BJ (cell line): ENCODE measurements at regions not wholly inside any gene's neighbourhood (a gene's known extent, or its start where the extent isn't known, plus 50 kb on each side); places are given as distances from the start of the nearest gene placed in this dataset.

ENCODE experiments used
- CTCF ChIA-PET: fragments of 350-600 bp; formaldehyde crosslinking; extraction: SDS; loops from one replicate; lab custom pipeline; 2021; ENCODE audit warnings: antibody characterized with exemption, inconsistent platforms; lab: Yijun Ruan, JAX
- POLR2A ChIA-PET: fragments of 300-600 bp; sonication (Branson Sonifier 250); formaldehyde crosslinking; extraction: SDS; loops from one replicate; lab custom pipeline; 2021; ENCODE audit warnings: antibody characterized with exemption; lab: Charles Lee
- DNase-seq: peaks from one replicate; pipeline ENCODE4 v3.0.0-alpha.2; 2011; ENCODE audit warnings: low read depth
- H3K27me3 ChIP-seq: 2 replicates; pipeline ENCODE4 v1.6.0; 2011; ENCODE audit warnings: low read length; ENCODE audit not compliant: control insufficient read depth, insufficient read depth
- H3K36me3 ChIP-seq: 2 replicates; pipeline ENCODE4 v1.5.1; 2011; ENCODE audit warnings: low read length; ENCODE audit not compliant: control insufficient read depth, insufficient read depth
- H3K4me3 ChIP-seq: 2 replicates; pipeline ENCODE4 v1.5.1; 2011; ENCODE audit warnings: low read depth, mild to moderate bottlenecking, control low read depth, low read length
- CTCF ChIP-seq: IDR thresholded peaks from 2 replicates; pipeline ENCODE4 v1.5.1; 2011; ENCODE audit warnings: low read depth, mild to moderate bottlenecking, control low read depth, inconsistent platforms, low read length, moderate library complexity; ENCODE audit not compliant: insufficient read depth

DNA sequence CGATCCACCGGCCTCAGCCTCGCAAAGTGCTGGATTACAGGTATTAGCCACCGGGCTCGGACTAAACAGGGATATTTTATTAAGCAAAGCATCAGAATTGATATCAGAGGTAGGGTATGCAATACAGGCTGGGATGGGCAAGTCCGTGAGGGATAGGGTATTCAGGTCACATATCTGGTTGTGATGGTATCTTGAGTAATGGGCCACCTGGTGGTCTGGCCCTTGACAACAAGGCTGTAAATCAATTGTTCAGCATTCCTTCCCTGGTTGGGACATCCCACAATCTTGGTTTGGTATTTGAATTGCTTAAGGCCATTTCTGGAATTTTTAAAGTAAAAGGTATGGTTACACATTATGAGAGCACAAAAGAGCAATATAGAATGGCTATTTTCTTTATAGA, 1588.0 kb downstream of the SLITRK1 start:
- no peaks in the 10 kb centered on the region for H3K36me3 ChIP-seq
- no peak for TF ChIP-seq CTCF
- DNase-seq = no peak
- ChIA-PET POLR2A (no interaction called here), CTCF (no interaction called here)
- H3K27me3 ChIP-seq = no peaks in the 10 kb centered on the region
- H3K4me3 ChIP-seq = no peak overlapping the region

DNA sequence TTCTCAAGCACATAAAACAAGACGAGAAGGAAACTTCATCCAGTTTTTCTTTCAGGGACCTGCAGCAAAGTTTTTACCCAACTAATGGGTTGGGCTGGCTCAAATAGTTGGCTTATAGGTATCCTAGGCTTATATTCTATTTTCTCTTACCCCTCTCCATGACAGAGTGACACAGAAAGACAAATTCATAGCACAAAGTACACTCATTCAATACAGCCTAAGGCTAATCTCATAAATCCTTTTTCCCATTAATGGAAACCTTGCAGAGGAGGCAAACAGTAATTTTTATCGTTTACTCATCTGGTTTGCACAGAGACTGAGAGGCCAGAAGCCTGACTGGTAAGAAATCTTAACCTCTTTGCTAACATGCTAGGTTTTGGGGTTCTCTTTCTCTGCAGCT, 1589.9 kb downstream of the SLITRK1 start:
- no peak for DNase-seq
- CTCF ChIA-PET = no interaction called here
- POLR2A ChIA-PET = no interaction called here
- Histone ChIP-seq H3K27me3 (no peaks in the 10 kb centered on the region), H3K36me3 (no peaks in the 10 kb centered on the region), H3K4me3 (no peak overlapping the region)
- TF ChIP-seq CTCF = no peak

GRCh38 chr13:82291852-82292251, 1590.4 kb downstream of the SLITRK1 start:
- no peak for TF ChIP-seq CTCF
- ChIA-PET CTCF (no interaction called here), POLR2A (no interaction called here)
- no peaks in the 10 kb centered on the region for H3K36me3 ChIP-seq
- no peak overlapping the region for H3K4me3 ChIP-seq
- DNase-seq = no peak
- H3K27me3 ChIP-seq = no peaks in the 10 kb centered on the region

DNA sequence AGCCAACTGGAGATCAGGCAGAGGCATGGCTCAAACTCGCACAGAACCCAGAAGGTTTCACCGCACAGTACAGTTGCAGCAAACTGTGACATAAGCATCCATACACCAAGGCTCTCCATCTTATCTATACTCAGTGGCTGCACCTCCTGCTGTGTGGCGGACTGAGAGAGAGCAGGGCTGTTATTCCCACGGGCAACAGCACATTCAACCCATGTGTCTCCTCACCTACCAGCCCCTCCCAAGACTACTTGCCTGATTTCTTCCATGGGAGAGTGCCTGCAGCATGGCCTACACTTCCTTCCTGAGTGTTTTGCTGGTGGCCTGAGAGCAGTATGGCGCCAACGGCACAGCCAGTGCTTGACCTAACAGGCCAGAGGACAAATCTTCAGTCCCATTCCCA, 1606.6 kb downstream of the SLITRK1 start:
- no peak overlapping the region for H3K4me3 ChIP-seq
- H3K27me3 ChIP-seq = no peaks in the 10 kb centered on the region
- H3K36me3 ChIP-seq = no peaks in the 10 kb centered on the region
- no peak for TF ChIP-seq CTCF
- CTCF ChIA-PET = no interaction called here
- DNase-seq = no peak
- POLR2A ChIA-PET = no interaction called here

DNA sequence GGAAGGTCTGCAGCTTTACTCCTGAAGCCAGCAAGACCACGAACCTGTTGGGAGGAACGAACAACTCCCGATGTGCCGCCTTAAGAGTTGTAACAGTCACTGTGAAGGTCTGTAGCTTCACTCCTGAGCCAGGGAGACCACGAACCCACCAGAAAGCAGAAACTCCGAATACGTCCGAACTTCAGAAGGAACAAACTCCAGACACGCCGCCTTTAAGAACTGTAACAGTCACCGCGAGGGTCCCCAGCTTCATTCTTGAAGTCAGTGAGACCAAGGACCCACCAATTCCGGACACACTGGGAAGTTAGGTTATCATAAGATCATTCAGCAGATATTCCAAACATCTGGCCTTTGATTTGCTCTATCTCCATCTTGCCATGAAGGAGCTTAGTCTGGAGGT, 1623.0 kb downstream of the SLITRK1 start:
- POLR2A ChIA-PET = no interaction called here
- DNase-seq = no peak

More for the DNA sequence above, 1623.0 kb downstream of the SLITRK1 start:
- H3K36me3 ChIP-seq = no peaks in the 10 kb centered on the region
- TF ChIP-seq CTCF = no peak
- H3K4me3 ChIP-seq = no peak overlapping the region
- H3K27me3 ChIP-seq = no peaks in the 10 kb centered on the region
- CTCF ChIA-PET = no interaction called here
